ENCODE measurements at regions not wholly inside any gene's neighbourhood (a gene's known extent, or its start where the extent isn't known, plus 50 kb on each side); places are given as distances from the start of the nearest gene placed in this dataset.

DNA sequence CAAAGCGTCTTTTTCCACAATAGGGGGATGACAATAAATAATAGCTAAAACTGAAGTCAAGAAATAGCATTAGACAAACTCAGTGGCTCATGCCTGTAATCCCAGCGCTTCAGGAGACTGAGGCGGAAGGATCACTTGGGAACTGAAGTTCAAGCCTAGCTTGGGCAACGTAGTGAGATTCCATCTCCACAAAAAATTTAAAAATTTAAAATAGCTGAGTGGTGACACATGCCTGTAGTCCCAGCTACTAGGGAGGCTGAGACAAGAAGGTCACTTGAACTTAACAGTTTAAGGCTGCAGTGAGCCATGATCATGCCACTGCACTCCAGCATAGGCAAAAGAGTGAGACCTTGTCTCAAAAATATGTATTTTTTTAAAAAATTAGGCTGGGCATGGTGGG is 107.9 kb downstream of the AKR1D1 start:
- Histone ChIP-seq H3K27me3 (replicated peaks in 1 of 2; ENCODE audit: control insufficient read depth in 2 of 2, insufficient read depth in 2 of 2, low read length in 1 of 2) (no peaks in the 10 kb centered on the region), H4K20me1 (ENCODE audit: control insufficient read depth, insufficient read depth) (no peaks in the 10 kb centered on the region), H3K4me2 (ENCODE audit: control insufficient read depth, insufficient read depth) (no peak overlapping the region), H3K9me3 (replicated peaks; ENCODE audit: control insufficient read depth, insufficient read depth, low read length) (peaks cover 4% of the 10 kb centered on the region; the same call in 2 of the 3 replicates), H3K27ac (ENCODE audit: control insufficient read depth, insufficient read depth) (no peak overlapping the region), H3K9ac (ENCODE audit: control insufficient read depth, insufficient read depth, low read length) (no peak overlapping the region), H3K79me2 (ENCODE audit: control insufficient read depth, insufficient read depth, low read length) (no peaks in the 10 kb centered on the region), H3K36me3 (ENCODE audit: control insufficient read depth in 2 of 2, insufficient read depth in 2 of 2, low read length in 1 of 2) (no peaks in the 10 kb centered on the region), H3K4me3 (no peak overlapping the region), H3K4me1 (ENCODE audit: control insufficient read depth, insufficient read depth, low read length) (no peaks in the 10 kb centered on the region), H2AFZ (ENCODE audit: control insufficient read depth, low read depth, low read length) (no peak overlapping the region)
- ATAC-seq, result no peak
- ChIA-PET RAD21 (ENCODE audit: unreplicated experiment) (no interaction called here), CTCF (interaction anchor here (1.6 kb wide), 1 partner anchor 23 kb away, joined by 3 read pairs; no protein-coding TSS in a partner anchor), SMC1A (ENCODE audit: uncharacterized antibody, unreplicated experiment) (interaction anchor here (1.0 kb wide), 1 partner anchor 15 kb away, joined by 3 read pairs; no protein-coding TSS in a partner anchor), POLR2A (interaction anchor here (0.7 kb wide), 1 partner anchor 278 kb away, joined by 3 read pairs; no protein-coding TSS in a partner anchor)
- intact Hi-C loops (cut with micrococcal nuclease; ENCODE audit: unreplicated experiment), result no loop called here
- DNase-seq (ENCODE audit: low read depth, low spot score), result no peak
- BruUV-seq (replicated peaks), result no TSS peak
- no peak for FAIRE-seq
- 45% methylated on average over 4 of the region's 4 CpGs for WGBS (ENCODE audit: insufficient coverage, insufficient replicate concordance, low lambda C conversion rate, missing lambda C conversion rate)
- in situ Hi-C loops (cut with MboI), result no loop called here
- TF ChIP-seq CHD4 (IDR thresholded peaks at IDR 0.05) (no peak), NFXL1 (IDR thresholded peaks at IDR 0.05; ENCODE audit: borderline replicate concordance) (no peak), ETV6 (conservative IDR thresholded peaks at IDR 0.05 in 1 of 2, IDR thresholded peaks at IDR 0.05 in 1 of 2; ENCODE audit: borderline replicate concordance in 1 of 2, low read depth in 1 of 2) (no peak), MYC (IDR thresholded peaks at IDR 0.05; ENCODE audit: insufficient read depth, insufficient read length, insufficient replicate concordance, low read length, severe bottlenecking) (no peak), CBFB (IDR thresholded peaks at IDR 0.05; ENCODE audit: low read depth) (no peak), ZNF384 (IDR thresholded peaks at IDR 0.05; ENCODE audit: borderline replicate concordance, low read depth, low read length) (no peak), NBN (IDR thresholded peaks at IDR 0.05) (no peak), MYB (IDR thresholded peaks at IDR 0.05; ENCODE audit: borderline replicate concordance, low read depth, low read length) (no peak), GABPA (IDR thresholded peaks at IDR 0.05; ENCODE audit: low read depth) (no peak), FOXK2 (IDR thresholded peaks at IDR 0.05) (no peak), HDGF (IDR thresholded peaks at IDR 0.05) (no peak), EZH2 (IDR thresholded peaks at IDR 0.05; ENCODE audit: borderline replicate concordance, control insufficient read depth, low read depth, low read length) (no peak), SREBF1 (IDR thresholded peaks at IDR 0.05; ENCODE audit: low read length) (no peak)
- TF ChIP-seq, protein P1, sequence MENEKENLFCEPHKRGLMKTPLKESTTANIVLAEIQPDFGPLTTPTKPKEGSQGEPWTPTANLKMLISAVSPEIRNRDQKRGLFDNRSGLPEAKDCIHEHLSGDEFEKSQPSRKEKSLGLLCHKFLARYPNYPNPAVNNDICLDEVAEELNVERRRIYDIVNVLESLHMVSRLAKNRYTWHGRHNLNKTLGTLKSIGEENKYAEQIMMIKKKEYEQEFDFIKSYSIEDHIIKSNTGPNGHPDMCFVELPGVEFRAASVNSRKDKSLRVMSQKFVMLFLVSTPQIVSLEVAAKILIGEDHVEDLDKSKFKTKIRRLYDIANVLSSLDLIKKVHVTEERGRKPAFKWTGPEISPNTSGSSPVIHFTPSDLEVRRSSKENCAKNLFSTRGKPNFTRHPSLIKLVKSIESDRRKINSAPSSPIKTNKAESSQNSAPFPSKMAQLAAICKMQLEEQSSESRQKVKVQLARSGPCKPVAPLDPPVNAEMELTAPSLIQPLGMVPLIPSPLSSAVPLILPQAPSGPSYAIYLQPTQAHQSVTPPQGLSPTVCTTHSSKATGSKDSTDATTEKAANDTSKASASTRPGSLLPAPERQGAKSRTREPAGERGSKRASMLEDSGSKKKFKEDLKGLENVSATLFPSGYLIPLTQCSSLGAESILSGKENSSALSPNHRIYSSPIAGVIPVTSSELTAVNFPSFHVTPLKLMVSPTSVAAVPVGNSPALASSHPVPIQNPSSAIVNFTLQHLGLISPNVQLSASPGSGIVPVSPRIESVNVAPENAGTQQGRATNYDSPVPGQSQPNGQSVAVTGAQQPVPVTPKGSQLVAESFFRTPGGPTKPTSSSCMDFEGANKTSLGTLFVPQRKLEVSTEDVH (IDR thresholded peaks at IDR 0.05; ENCODE audit: low read depth, partially characterized antibody), result no peak
- TF ChIP-seq, protein P2, sequence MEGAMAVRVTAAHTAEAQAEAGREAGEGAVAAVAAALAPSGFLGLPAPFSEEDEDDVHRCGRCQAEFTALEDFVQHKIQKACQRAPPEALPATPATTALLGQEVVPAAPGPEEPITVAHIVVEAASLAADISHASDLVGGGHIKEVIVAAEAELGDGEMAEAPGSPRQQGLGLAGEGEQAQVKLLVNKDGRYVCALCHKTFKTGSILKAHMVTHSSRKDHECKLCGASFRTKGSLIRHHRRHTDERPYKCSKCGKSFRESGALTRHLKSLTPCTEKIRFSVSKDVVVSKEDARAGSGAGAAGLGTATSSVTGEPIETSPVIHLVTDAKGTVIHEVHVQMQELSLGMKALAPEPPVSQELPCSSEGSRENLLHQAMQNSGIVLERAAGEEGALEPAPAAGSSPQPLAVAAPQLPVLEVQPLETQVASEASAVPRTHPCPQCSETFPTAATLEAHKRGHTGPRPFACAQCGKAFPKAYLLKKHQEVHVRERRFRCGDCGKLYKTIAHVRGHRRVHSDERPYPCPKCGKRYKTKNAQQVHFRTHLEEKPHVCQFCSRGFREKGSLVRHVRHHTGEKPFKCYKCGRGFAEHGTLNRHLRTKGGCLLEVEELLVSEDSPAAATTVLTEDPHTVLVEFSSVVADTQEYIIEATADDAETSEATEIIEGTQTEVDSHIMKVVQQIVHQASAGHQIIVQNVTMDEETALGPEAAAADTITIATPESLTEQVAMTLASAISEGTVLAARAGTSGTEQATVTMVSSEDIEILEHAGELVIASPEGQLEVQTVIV (IDR thresholded peaks at IDR 0.05; ENCODE audit: borderline replicate concordance, partially characterized antibody), result no peak
- TF ChIP-seq, protein P3, sequence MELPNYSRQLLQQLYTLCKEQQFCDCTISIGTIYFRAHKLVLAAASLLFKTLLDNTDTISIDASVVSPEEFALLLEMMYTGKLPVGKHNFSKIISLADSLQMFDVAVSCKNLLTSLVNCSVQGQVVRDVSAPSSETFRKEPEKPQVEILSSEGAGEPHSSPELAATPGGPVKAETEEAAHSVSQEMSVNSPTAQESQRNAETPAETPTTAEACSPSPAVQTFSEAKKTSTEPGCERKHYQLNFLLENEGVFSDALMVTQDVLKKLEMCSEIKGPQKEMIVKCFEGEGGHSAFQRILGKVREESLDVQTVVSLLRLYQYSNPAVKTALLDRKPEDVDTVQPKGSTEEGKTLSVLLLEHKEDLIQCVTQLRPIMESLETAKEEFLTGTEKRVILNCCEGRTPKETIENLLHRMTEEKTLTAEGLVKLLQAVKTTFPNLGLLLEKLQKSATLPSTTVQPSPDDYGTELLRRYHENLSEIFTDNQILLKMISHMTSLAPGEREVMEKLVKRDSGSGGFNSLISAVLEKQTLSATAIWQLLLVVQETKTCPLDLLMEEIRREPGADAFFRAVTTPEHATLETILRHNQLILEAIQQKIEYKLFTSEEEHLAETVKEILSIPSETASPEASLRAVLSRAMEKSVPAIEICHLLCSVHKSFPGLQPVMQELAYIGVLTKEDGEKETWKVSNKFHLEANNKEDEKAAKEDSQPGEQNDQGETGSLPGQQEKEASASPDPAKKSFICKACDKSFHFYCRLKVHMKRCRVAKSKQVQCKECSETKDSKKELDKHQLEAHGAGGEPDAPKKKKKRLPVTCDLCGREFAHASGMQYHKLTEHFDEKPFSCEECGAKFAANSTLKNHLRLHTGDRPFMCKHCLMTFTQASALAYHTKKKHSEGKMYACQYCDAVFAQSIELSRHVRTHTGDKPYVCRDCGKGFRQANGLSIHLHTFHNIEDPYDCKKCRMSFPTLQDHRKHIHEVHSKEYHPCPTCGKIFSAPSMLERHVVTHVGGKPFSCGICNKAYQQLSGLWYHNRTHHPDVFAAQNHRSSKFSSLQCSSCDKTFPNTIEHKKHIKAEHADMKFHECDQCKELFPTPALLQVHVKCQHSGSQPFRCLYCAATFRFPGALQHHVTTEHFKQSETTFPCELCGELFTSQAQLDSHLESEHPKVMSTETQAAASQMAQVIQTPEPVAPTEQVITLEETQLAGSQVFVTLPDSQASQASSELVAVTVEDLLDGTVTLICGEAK (IDR thresholded peaks at IDR 0.05; ENCODE audit: borderline replicate concordance), result no peak
